ENCODE measurements at regions not wholly inside any gene's neighbourhood (a gene's known extent, or its start where the extent isn't known, plus 50 kb on each side); places are given as distances from the start of the nearest gene placed in this dataset.
"Not testable (repeated sequence)": the region's sequence is repeated elsewhere in the genome, so short reads cannot be mapped to it uniquely, and the experiment has no call there.

DNA sequence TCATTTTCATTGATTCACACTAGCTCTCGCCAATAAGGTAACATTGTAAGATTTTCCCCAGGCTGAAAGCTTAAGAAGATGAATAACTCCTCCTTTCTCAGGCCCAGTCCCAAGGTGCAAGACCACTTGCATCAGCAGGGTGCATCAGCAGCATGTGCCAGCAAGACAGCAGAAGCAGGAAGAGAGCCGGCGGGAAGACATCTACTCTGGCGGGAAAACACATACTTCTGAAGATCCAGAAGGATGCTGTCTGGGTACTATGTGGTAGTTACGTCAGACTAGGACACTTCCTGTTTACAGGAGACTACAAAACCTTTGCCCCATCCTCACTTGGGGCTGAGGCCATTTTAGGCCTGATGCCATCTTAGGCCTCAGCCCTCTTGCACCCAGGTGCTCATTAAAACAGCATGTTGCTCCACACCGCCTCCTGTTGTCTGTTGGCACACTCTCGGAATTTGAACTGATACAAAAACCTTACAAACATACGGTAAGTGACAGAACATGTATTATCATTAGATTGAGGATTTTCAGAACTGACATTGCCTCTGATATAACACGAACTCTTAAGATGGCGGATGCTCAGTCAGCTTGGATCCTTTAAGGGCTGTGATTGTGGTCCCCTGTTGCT, 886.5 kb upstream of the EPHA5 start (continued):
- no peak for TF ChIP-seq TOX (CRISPR knock-in tag; IDR thresholded peaks at IDR 0.05; ENCODE audit: borderline replicate concordance)
- TF ChIP-seq ZC3H10 (CRISPR knock-in tag; IDR thresholded peaks at IDR 0.05): no peak
- TF ChIP-seq, protein P1, sequence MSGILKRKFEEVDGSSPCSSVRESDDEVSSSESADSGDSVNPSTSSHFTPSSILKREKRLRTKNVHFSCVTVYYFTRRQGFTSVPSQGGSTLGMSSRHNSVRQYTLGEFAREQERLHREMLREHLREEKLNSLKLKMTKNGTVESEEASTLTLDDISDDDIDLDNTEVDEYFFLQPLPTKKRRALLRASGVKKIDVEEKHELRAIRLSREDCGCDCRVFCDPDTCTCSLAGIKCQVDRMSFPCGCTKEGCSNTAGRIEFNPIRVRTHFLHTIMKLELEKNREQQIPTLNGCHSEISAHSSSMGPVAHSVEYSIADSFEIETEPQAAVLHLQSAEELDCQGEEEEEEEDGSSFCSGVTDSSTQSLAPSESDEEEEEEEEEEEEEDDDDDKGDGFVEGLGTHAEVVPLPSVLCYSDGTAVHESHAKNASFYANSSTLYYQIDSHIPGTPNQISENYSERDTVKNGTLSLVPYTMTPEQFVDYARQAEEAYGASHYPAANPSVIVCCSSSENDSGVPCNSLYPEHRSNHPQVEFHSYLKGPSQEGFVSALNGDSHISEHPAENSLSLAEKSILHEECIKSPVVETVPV (CRISPR knock-in tag; IDR thresholded peaks at IDR 0.05): no peak

DNA sequence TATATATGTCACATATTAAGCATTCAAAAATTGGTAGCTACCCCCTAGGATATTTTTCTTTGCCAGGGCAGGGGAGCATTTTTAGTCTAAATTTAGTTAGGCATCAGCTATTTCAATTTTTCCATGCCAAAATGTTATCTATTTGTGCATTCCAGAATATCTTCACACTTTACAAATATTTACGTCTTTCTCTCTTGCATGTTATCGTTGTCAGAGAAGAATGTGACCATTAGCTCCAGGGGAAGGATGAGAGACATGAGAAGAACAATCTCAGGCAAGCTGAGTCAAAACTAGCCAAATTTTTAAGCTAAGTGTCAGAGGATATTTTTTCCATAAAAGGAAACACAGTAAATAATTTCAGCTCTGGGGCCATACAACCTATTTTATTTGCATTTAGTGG, 885.0 kb upstream of the EPHA5 start:
- ATAC-seq: no peak

DNA sequence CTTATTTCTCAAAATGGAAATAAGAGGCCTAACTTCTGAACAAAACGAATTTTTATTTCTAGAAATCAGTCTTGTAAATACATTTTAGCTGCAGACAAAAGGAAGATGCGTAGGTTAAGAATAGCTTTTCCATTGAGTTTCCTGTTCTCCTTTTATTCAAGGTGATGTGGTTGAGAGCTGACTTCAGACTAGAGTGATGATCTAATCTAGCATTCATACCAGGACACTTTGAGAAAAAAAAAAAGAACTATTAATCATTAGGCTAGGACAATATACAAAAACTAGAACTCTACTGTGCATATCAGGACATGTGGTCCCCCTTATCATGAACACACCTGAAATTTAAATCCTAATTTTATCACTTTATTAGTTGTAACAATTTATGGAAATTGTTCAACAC, 884.5 kb upstream of the EPHA5 start:
- ATAC-seq: no peak
- TF ChIP-seq, protein P2, sequence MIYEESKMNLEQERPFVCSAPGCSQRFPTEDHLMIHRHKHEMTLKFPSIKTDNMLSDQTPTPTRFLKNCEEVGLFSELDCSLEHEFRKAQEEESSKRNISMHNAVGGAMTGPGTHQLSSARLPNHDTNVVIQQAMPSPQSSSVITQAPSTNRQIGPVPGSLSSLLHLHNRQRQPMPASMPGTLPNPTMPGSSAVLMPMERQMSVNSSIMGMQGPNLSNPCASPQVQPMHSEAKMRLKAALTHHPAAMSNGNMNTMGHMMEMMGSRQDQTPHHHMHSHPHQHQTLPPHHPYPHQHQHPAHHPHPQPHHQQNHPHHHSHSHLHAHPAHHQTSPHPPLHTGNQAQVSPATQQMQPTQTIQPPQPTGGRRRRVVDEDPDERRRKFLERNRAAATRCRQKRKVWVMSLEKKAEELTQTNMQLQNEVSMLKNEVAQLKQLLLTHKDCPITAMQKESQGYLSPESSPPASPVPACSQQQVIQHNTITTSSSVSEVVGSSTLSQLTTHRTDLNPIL (CRISPR knock-in tag; IDR thresholded peaks at IDR 0.05; ENCODE audit: low read depth): no peak
- TF ChIP-seq ZFP30 (CRISPR knock-in tag; IDR thresholded peaks at IDR 0.05): no peak
- TF ChIP-seq ZNF565 (CRISPR knock-in tag; conservative IDR thresholded peaks at IDR 0.05; ENCODE audit: low read depth): no peak
- TF ChIP-seq GLIS3 (CRISPR knock-in tag; IDR thresholded peaks at IDR 0.05): no peak
- TF ChIP-seq BACH2 (CRISPR knock-in tag; IDR thresholded peaks at IDR 0.05; ENCODE audit: borderline replicate concordance): no peak
- TF ChIP-seq OSR1 (CRISPR knock-in tag; IDR thresholded peaks at IDR 0.05): no peak
- TF ChIP-seq CSDC2 (CRISPR knock-in tag; IDR thresholded peaks at IDR 0.05): no peak
- no peak for TF ChIP-seq RARB (CRISPR knock-in tag; IDR thresholded peaks at IDR 0.05)
- TF ChIP-seq PPARA (CRISPR knock-in tag; IDR thresholded peaks at IDR 0.05; ENCODE audit: borderline replicate concordance): no peak
- TF ChIP-seq, protein P3, sequence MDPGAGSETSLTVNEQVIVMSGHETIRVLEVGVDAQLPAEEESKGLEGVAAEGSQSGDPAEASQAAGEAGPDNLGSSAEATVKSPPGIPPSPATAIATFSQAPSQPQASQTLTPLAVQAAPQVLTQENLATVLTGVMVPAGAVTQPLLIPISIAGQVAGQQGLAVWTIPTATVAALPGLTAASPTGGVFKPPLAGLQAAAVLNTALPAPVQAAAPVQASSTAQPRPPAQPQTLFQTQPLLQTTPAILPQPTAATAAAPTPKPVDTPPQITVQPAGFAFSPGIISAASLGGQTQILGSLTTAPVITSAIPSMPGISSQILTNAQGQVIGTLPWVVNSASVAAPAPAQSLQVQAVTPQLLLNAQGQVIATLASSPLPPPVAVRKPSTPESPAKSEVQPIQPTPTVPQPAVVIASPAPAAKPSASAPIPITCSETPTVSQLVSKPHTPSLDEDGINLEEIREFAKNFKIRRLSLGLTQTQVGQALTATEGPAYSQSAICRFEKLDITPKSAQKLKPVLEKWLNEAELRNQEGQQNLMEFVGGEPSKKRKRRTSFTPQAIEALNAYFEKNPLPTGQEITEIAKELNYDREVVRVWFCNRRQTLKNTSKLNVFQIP (CRISPR knock-in tag; IDR thresholded peaks at IDR 0.05; ENCODE audit: borderline replicate concordance, low read depth): no peak
- TF ChIP-seq ZC3H10 (CRISPR knock-in tag; IDR thresholded peaks at IDR 0.05): no peak
- TF ChIP-seq TCF4 (CRISPR knock-in tag; IDR thresholded peaks at IDR 0.05; ENCODE audit: borderline replicate concordance): no peak
- TF ChIP-seq, protein P4, sequence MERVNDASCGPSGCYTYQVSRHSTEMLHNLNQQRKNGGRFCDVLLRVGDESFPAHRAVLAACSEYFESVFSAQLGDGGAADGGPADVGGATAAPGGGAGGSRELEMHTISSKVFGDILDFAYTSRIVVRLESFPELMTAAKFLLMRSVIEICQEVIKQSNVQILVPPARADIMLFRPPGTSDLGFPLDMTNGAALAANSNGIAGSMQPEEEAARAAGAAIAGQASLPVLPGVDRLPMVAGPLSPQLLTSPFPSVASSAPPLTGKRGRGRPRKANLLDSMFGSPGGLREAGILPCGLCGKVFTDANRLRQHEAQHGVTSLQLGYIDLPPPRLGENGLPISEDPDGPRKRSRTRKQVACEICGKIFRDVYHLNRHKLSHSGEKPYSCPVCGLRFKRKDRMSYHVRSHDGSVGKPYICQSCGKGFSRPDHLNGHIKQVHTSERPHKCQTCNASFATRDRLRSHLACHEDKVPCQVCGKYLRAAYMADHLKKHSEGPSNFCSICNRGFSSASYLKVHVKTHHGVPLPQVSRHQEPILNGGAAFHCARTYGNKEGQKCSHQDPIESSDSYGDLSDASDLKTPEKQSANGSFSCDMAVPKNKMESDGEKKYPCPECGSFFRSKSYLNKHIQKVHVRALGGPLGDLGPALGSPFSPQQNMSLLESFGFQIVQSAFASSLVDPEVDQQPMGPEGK (CRISPR knock-in tag; IDR thresholded peaks at IDR 0.05; ENCODE audit: borderline replicate concordance): no peak
- no peak for TF ChIP-seq ZNF70 (CRISPR knock-in tag; IDR thresholded peaks at IDR 0.05)
- no peak for TF ChIP-seq TOX (CRISPR knock-in tag; IDR thresholded peaks at IDR 0.05; ENCODE audit: borderline replicate concordance)
- TF ChIP-seq ZNF8 (CRISPR knock-in tag; IDR thresholded peaks at IDR 0.05): no peak
- no peak for TF ChIP-seq ISL1 (CRISPR knock-in tag; IDR thresholded peaks at IDR 0.05)

More for the DNA sequence above, 885.0 kb upstream of the EPHA5 start:
- TF ChIP-seq ZFP30 (CRISPR knock-in tag; IDR thresholded peaks at IDR 0.05) (no peak), BACH2 (CRISPR knock-in tag; IDR thresholded peaks at IDR 0.05; ENCODE audit: borderline replicate concordance) (no peak), TCF4 (CRISPR knock-in tag; IDR thresholded peaks at IDR 0.05; ENCODE audit: borderline replicate concordance) (no peak), ARNTL (CRISPR knock-in tag; IDR thresholded peaks at IDR 0.05; ENCODE audit: borderline replicate concordance, low read depth) (no peak), ZNF8 (CRISPR knock-in tag; IDR thresholded peaks at IDR 0.05) (no peak), ZC3H10 (CRISPR knock-in tag; IDR thresholded peaks at IDR 0.05) (no peak)
- TF ChIP-seq, protein P4 (CRISPR knock-in tag; IDR thresholded peaks at IDR 0.05; ENCODE audit: borderline replicate concordance): no peak
- TF ChIP-seq, protein P1 (CRISPR knock-in tag; IDR thresholded peaks at IDR 0.05): no peak

DNA sequence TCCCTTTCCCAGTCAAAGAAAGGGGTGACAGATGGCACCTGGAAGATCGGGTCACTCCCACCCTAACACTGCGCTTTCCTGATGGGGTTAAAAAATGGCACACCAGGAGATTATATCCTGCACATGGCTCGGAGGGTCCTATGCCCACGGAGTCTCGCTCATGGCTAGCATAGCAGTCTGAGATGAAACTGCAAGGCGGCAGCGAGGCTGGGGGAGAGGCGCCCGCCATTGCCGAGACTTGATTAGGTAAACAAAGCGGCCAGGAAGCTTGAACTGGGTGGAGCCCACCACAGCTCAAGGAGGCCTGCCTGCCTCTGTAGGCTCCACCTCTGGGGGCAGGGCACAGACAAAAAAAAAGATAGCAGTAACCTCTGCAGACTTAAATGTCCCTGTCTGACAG, 875.0 kb upstream of the EPHA5 start:
- not testable (repeated sequence) for ATAC-seq
